ENCODE measurements at regions not wholly inside any gene's neighbourhood (a gene's known extent, or its start where the extent isn't known, plus 50 kb on each side); places are given as distances from the start of the nearest gene placed in this dataset.

DNA sequence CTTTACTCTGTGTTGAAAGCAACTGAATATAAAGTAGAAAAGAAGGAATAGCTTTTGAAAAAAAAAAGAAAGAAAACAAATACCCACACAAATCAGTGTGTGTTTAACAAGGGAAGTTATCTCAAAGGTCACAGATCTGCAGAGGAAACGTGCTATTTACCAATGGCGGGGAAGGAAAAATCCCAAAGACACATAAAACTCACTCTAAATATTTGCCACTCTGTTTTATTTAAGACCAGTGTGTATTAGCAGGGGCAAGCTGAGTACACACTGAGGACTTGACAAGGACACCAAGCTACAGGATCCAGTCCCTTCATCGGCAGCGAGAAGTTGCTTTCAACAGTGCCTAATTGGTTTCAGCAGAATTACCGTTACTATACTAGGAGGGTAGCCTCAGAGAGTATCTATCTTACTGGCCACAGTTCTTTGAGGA lies 252.5 kb downstream of the DEPDC1B start:
- TF ChIP-seq, protein P1, sequence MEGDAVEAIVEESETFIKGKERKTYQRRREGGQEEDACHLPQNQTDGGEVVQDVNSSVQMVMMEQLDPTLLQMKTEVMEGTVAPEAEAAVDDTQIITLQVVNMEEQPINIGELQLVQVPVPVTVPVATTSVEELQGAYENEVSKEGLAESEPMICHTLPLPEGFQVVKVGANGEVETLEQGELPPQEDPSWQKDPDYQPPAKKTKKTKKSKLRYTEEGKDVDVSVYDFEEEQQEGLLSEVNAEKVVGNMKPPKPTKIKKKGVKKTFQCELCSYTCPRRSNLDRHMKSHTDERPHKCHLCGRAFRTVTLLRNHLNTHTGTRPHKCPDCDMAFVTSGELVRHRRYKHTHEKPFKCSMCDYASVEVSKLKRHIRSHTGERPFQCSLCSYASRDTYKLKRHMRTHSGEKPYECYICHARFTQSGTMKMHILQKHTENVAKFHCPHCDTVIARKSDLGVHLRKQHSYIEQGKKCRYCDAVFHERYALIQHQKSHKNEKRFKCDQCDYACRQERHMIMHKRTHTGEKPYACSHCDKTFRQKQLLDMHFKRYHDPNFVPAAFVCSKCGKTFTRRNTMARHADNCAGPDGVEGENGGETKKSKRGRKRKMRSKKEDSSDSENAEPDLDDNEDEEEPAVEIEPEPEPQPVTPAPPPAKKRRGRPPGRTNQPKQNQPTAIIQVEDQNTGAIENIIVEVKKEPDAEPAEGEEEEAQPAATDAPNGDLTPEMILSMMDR (IDR thresholded peaks at IDR 0.05; ENCODE audit: poor library complexity): no peak
- TF ChIP-seq EZH2 (IDR thresholded peaks at IDR 0.05; ENCODE audit: borderline replicate concordance): no peak
- TF ChIP-seq EZH2phosphoT487 (IDR thresholded peaks at IDR 0.05; ENCODE audit: low read depth, severe bottlenecking, unreplicated experiment): no peak
